Stimulated activated CD4-positive, alpha-beta T cell treated with anti-CD3 and anti-CD28 coated beads, TNF-alpha, amount 100 ng/mL, for 48 hours (primary cell): ENCODE measurements at regions not wholly inside any gene's neighbourhood (a gene's known extent, or its start where the extent isn't known, plus 50 kb on each side); places are given as distances from the start of the nearest gene placed in this dataset.

ENCODE experiments used
- DNase-seq, 3 donors: peaks; one replicate each; pipeline ENCODE4 v3.0.0-alpha.2; 2020; ENCODE audit warnings: low read depth in 3 of 3

- no peak for DNase-seq
Observed at GRCh38 chr4:30450474-30450873, 269.7 kb upstream of the PCDH7 start.

DNA sequence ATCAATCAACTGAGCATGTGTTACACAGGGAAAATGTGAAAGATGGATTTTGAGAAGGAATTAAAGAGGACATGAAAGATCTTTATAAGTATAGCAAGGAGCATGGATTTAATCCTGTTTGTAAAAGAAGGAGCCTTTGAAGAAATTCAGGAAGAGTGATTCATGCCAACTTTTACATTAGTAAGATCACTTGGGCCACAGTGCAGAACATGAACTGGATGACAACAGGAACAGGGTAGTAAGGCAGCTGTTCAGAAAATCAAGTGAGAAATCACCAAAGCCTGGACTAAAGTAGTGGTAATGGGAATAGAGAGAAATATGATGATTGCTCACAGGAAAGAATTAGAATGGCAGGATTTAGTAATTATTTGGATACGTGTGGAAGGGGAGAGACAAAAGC is 265.7 kb upstream of the PCDH7 start:
- no peak for DNase-seq

DNA sequence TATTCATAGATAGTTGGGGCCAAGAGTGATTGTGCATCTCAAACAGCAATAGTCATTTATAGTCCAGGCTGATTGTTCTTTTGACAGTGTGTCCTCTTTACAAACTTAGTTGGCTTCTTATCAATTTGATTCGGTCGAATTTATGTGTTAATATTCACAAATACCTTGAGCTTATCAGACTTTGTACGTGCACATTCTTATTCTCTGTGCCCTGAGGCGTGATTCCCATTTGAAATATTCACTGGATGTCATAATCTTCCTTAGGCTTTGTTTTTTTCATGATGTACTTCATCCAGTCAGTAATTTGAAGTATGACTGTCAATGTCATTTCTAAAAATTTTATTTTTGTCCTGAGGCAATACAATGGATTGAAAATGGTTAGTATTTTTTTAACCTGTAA is 263.5 kb upstream of the PCDH7 start:
- DNase-seq: no peak

DNA sequence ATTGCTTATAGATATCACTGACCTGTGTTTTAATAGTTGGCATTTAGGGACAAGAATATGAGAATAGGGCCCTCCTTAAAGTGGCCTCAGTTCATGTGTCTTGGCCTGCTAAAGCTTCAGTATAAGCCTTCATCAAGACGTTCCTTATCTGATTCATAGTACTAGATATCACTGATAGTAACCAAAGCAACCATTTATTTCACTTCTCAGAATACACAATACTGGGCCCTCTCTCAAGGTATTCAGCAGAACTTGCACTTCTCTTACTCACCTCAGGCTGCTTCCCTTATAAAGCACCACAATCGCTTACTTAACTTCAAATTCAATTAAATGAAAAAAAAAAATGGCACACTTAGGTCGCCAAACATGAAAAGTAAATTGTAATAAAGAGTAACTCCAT is 259.4 kb upstream of the PCDH7 start:
- DNase-seq: no peak

DNA sequence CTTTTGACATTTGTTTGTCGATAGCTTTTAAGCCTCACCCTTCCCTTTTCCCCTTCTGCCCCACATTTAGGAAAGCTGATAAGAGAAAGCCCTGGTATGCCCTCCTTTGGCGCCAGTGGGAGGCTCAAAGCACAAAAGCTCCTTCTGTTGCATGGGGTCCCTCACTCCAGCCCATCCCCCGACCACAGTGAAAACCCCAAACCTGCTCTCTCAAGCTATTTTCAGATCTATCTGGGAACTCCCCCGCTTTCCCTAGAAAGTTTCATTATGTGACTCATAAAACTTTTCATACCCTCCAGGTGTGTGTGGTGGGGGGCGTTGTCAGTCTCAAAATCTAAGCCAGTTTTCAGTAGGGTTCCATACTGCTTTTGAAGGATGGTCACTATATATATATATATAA is 259.0 kb upstream of the PCDH7 start:
- DNase-seq: no peak

DNA sequence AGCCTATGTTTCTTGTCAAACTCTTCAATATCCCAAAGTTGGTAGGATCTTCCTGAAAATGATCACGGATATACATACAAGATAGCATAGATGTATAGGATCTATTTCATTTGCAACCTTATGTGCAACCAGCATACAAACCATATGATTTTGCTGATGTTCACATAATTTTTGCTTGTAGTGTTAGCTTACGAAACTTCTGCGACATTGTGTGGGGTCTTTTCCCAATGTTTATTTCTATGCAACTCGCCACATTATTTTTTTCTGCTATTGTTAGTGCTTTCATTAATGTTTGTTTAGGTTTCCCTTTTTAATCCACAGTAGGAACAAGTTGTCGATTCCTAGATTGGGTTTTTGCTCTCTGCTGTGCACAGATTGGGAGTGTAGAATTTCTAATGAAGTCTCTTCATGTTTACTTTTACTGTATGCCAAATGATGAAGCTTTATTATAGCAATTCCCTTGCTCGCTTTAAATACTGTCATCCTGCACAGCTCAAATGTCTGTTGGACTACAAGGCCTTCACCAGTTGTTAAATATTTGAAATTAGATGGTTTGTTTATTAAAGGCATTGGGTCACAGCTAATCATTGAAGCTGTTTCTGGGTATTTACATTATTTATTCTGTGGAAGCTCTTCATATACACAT is 257.6 kb upstream of the PCDH7 start:
- DNase-seq: no peak

GRCh38 chr4:30471861-30472260 is 248.3 kb upstream of the PCDH7 start:
- DNase-seq: no peak

DNA sequence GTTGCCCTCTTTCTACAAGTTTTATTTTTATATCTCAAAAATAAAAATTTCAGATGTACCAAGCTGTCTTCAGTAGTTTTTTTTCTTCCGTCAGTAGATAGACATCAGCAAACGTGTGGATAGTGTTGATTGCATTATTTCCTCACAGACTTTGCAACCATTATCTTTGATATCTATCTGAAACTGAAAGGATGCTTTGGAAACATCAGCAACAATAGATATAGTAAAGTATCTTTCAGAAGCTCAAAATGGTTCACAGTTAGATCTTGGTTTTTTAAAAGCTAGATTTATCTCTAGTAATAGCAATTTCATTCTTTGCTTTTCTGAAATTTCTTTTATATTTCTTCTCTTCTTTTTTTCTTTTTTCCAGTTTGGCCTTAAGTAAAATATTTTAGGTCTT is 246.9 kb upstream of the PCDH7 start:
- DNase-seq: no peak

DNA sequence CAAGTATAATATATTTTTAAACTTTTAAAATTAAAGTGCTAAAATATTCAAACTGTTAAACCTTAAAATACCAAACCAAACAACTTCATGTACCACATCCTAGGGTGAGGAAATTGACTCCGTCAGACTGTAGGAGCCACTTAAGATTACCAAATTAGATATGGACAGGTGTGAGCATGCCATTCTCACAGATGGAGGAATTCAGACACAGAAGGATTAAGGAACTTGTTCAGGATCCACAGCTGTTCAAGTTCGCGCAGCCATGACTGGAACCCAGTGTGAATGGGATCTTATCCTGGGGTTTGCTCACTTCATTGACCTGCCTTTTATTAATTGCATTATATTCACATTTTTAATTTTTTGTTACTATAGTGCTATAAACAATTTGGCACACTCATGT is 224.9 kb upstream of the PCDH7 start:
- DNase-seq: no peak

- no peak for DNase-seq
Observed at GRCh38 chr4:30495651-30496310, 224.4 kb upstream of the PCDH7 start.

- no peak for DNase-seq
Observed at GRCh38 chr4:30511751-30512150, 208.4 kb upstream of the PCDH7 start.

- no peak for DNase-seq
Observed at GRCh38 chr4:30518211-30518610, 202.0 kb upstream of the PCDH7 start.

GRCh38 chr4:30525662-30526315 is 194.4 kb upstream of the PCDH7 start:
- DNase-seq: no peak

DNA sequence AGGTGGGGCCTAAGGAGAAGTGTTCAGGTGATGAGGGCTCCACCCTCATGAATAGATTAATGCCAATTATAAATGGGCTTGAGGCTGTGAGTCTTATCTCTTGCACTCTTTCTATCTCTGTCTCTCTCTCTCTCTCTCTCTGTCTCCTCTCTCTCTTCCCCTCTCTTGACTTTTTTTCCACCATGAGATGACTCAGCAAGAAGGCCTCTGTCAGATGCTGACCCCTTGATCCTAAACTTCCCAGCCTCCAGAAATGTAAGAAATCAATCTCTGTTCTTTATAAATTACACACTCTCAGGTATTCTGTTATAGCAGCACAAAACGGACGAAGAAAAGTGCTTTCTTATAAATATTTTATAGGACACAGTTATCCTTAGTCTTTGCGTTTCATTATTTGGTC is 184.9 kb upstream of the PCDH7 start:
- DNase-seq: no peak

DNA sequence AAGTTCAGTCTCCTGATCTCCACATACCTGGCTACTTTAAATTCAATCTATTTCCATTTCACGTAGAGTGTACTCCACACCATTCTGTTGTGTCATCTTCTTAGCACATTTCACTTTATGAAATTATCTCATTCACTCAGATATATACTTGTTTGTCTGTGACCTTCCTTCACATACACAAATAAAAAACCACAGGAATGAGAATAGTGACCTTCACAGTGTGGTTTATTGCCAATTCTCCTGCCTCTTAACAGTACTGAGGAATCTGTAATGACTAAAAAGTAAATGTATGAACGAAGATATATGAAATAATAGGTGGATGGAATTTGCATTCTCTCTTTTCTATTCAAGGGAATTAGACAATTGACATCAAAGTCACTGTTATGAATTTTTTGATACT is 183.9 kb upstream of the PCDH7 start:
- DNase-seq: no peak

GRCh38 chr4:30537456-30537855 is 182.7 kb upstream of the PCDH7 start:
- DNase-seq: no peak

- no peak for DNase-seq
Observed at GRCh38 chr4:30538794-30539193, 181.4 kb upstream of the PCDH7 start.

DNA sequence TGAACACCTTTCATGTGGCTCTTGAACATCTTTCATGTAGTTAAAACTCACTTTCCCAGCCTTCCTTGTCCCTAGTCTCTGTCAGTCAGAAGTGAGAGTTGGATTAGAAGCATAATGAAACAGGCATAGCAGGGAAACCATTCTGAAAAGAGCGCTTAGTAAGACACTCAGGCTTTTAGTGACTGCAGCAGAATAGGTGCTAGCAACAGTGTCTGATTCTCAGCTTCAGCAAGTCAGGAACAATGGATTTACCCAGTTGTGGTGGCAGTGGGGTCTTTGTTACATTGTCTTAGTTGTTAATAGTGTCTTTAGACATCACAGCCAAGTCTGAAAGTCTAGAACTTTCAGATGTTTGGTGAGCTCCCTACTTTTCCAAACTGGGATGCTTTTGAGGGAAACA is 177.1 kb upstream of the PCDH7 start:
- DNase-seq: no peak

DNA sequence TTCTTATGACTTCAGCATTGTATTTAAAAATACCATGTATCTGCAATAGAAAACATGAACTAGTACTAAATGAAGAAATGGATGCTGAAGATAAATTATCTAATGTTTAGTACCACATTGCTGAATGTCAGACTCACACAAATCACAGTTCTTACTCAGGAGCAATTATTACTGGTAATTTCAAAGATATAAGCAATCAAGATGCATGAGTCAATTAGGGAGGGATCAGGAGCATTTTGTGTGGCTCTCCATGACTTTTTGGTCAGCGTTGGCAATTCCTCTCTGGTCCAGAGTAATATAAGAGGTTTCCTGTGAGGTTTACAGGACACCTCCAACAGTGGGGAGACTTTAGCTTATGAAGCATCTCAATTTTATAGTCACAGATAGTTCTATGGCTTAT is 167.0 kb upstream of the PCDH7 start:
- no peak for DNase-seq

DNA sequence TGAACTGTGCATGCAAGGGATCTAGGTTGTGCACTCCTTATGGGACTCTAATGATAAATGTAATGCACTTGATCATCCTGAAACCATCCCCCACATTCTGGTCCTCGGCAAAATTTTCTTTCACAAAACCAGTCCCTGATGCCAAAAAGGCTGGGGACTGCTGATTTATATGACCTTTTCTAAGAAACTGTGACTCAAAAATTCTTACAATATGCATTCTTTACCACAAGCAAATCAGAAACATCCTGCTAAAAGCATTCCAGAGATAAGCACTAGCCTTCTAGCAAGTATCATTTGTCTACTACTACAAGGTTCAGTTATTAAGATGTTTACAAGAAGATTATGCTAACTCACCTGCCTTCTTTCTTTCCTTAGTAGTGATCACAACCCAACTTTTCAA is 166.5 kb upstream of the PCDH7 start:
- no peak for DNase-seq

DNA sequence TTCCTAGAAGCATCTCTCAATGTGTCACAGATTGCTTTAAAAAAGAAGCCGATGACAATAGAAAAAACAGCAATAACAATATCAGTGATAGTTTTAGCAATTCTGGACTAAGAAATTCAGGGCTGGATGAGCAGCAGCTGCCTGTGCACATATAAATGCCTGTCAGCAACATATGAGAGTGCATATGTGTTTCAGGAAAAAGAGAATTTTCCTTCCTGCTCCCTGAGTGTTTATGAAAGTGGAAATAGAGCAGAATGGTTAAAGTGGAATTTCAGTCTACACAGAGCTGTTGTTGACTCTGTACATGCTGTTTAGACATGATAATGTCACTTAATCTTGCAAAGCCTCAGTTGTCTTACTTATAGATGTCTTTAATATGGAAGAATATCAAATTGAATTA is 164.4 kb upstream of the PCDH7 start:
- no peak for DNase-seq

- no peak for DNase-seq
Observed at GRCh38 chr4:30559481-30559880, 160.7 kb upstream of the PCDH7 start.

DNA sequence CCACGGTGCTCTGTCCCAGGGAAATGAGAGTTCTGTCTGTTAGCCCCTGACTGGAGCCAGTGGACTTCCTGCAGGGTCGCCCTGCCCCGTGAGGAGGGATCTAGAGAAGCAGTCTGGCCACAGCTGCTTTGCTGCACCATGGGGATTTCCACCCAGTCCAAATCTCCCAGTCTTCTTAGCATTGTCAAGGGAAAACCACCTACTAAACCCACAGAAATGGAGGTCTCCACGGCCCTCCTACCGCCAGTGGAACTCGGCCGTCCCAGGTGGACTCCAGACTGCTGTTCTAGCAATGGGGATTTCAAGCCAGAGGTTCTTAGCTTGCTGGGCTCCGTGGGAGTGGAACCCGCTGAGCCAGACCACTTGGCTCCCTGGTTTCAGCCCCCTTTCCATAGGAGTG is 133.3 kb upstream of the PCDH7 start:
- no peak for DNase-seq
